ENCODE measurements at regions not wholly inside any gene's neighbourhood (a gene's known extent, or its start where the extent isn't known, plus 50 kb on each side); places are given as distances from the start of the nearest gene placed in this dataset.

GRCh38 chr14:65936342-65936975, 523.9 kb downstream of the FUT8 start:
- no peak for DNase-seq (ENCODE audit: low spot score)

GRCh38 chr14:65937079-65937959, 524.8 kb downstream of the FUT8 start:
- DNase-seq (ENCODE audit: low spot score) = no peak

- DNase-seq (ENCODE audit: low spot score) = no peak
These were observed 525.4 kb downstream of the FUT8 start for GRCh38 chr14:65937960-65938316.

GRCh38 chr14:65938738-65939137, 526.2 kb downstream of the FUT8 start:
- DNase-seq (ENCODE audit: low spot score) = no peak

GRCh38 chr14:65939184-65939583, 526.7 kb downstream of the FUT8 start:
- DNase-seq (ENCODE audit: low spot score) = no peak

- no peak for DNase-seq (ENCODE audit: low spot score)
These were observed 527.7 kb downstream of the FUT8 start for GRCh38 chr14:65940056-65940735.

GRCh38 chr14:65941091-65941490, 528.6 kb downstream of the FUT8 start:
- DNase-seq (ENCODE audit: low spot score) = no peak

- no peak for DNase-seq (ENCODE audit: low spot score)
These were observed 530.6 kb downstream of the FUT8 start for GRCh38 chr14:65943150-65943549.

- no peak for DNase-seq (ENCODE audit: low spot score)
These were observed 531.4 kb downstream of the FUT8 start for GRCh38 chr14:65943916-65944410.

GRCh38 chr14:65945327-65945726, 532.8 kb downstream of the FUT8 start:
- no peak for DNase-seq (ENCODE audit: low spot score)

GRCh38 chr14:65946494-65946893, 534.0 kb downstream of the FUT8 start:
- DNase-seq (ENCODE audit: low spot score) = no peak

- DNase-seq (ENCODE audit: low spot score) = no peak
These were observed 535.8 kb downstream of the FUT8 start for GRCh38 chr14:65948302-65948701.

- DNase-seq (ENCODE audit: low spot score) = no peak
These were observed 536.3 kb upstream of the CCDC196 start for GRCh38 chr14:65949711-65950516.

GRCh38 chr14:65954942-65955341, 531.2 kb upstream of the CCDC196 start:
- no peak for DNase-seq (ENCODE audit: low spot score)

GRCh38 chr14:65957631-65958205, 528.5 kb upstream of the CCDC196 start:
- DNase-seq (ENCODE audit: low spot score) = no peak

- peak; percentile 71 for DNase-seq (ENCODE audit: low spot score)
These were observed 527.3 kb upstream of the CCDC196 start for GRCh38 chr14:65958664-65959562.

- no peak for DNase-seq (ENCODE audit: low spot score)
These were observed 526.6 kb upstream of the CCDC196 start for GRCh38 chr14:65959563-65960024.

- DNase-seq (ENCODE audit: low spot score) = peak; percentile 45
These were observed 525.2 kb upstream of the CCDC196 start for GRCh38 chr14:65961004-65961403.

- DNase-seq (ENCODE audit: low spot score) = no peak
These were observed 523.2 kb upstream of the CCDC196 start for GRCh38 chr14:65962952-65963351.

- DNase-seq (ENCODE audit: low spot score) = no peak
These were observed 521.8 kb upstream of the CCDC196 start for GRCh38 chr14:65964366-65964765.
